ENCODE measurements at regions not wholly inside any gene's neighbourhood (a gene's known extent, or its start where the extent isn't known, plus 50 kb on each side); places are given as distances from the start of the nearest gene placed in this dataset.

DNA sequence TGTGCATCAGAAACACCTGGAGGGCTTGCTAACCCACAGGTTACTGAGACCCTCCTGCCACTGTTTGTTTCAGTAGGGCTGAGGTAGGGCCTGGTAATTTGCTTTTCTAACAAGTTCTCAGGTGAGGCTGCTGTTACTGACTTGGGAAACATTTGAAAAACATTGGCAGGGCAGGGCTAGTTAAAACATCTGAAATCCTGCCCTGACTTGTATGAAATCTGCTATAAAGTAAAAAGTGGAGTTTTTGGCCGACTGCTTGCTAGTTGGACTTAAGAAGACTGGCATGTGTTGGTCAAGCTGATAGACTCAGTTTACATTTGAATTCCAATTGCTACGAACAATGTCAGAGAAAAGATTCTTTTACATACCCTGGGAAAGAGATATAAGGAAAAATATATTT, 111.6 kb upstream of the DLX2 start:
- no peak for DNase-seq
- Histone ChIP-seq H3K4me1 (no peaks in the 10 kb centered on the region), H3K36me3 (no peaks in the 10 kb centered on the region), H3K4me3 (ENCODE audit: low read depth, low read length) (no peak overlapping the region), H3K27me3 (no peaks in the 10 kb centered on the region), H3K9me3 (no peaks in the 10 kb centered on the region)
- no peak for TF ChIP-seq CTCF (IDR thresholded peaks at IDR 0.05; ENCODE audit: low read depth, low read length)

GRCh38 chr2:172215172-172215935, 112.7 kb upstream of the DLX2 start:
- H3K9me3 ChIP-seq, result no peaks in the 10 kb centered on the region
- no peaks in the 10 kb centered on the region for H3K36me3 ChIP-seq
- no peaks in the 10 kb centered on the region for H3K4me1 ChIP-seq
- DNase-seq, result no peak
- no peaks in the 10 kb centered on the region for H3K27me3 ChIP-seq
- no peak overlapping the region for H3K4me3 ChIP-seq (ENCODE audit: low read depth, low read length)
- TF ChIP-seq CTCF (IDR thresholded peaks at IDR 0.05; ENCODE audit: low read depth, low read length), result no peak

DNA sequence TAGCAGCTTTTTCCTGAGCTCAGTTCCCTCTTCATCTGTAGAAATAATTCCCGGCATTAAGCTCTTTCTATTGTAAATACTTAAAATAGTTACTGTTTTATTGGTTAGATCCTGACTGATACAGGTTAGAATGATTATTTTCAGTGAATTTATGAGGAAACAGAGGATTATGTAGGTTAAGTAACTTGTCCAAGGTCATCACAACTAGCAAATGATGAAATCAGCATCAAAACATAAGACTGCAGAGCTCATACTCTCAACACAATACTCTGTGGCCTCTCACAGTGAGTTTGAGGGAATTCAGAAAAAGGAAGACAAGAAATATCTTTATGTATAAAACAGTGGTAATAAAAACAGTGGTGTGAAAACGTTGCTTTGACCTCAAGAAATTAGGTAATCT, 113.2 kb upstream of the DLX2 start:
- no peaks in the 10 kb centered on the region for H3K9me3 ChIP-seq
- no peaks in the 10 kb centered on the region for H3K36me3 ChIP-seq
- H3K4me1 ChIP-seq, result no peaks in the 10 kb centered on the region
- DNase-seq, result no peak
- TF ChIP-seq CTCF (IDR thresholded peaks at IDR 0.05; ENCODE audit: low read depth, low read length), result no peak
- no peak overlapping the region for H3K4me3 ChIP-seq (ENCODE audit: low read depth, low read length)
- no peaks in the 10 kb centered on the region for H3K27me3 ChIP-seq

DNA sequence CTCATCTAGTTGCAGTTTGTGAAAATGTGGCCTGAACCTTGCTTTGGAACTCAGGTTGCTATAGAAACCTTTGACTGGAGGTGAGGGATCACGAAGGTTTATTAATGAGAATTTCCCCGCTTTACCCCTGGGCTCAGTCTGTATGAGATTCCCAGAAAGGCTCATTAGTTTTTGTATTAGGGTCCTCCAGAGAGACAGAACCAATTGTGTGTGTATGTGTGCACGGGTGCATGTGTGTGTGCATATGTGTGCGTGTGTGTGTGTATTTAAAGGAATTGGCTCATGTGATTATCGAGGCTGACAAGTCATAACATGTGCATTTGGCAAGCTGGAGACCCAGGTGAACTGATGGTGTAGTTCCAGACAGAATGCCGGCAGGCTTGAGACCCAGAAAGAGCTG, 113.8 kb upstream of the DLX2 start:
- no peaks in the 10 kb centered on the region for H3K27me3 ChIP-seq
- no peak for TF ChIP-seq CTCF (IDR thresholded peaks at IDR 0.05; ENCODE audit: low read depth, low read length)
- DNase-seq, result no peak

DNA sequence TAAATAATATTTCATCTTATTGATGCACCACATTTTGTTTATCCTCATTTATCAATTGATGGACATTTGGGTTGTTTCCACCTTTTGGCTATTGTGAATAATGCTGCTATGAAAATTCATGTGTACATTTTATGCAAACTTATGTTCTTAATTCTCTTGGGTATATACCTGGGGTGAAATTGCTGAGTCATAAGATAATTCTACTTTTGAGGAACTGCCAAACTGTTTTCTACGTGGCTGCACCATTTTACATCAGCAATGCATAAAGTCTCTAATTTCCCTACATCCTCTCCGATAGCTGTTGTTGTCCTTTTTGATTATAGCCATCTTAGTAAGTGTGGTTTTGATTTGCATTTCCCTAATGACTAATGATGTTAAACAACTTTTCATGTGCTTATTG, 116.5 kb upstream of the DLX2 start:
- no peak for TF ChIP-seq CTCF (IDR thresholded peaks at IDR 0.05; ENCODE audit: low read depth, low read length)

More for the DNA sequence above, 113.8 kb upstream of the DLX2 start:
- Histone ChIP-seq H3K36me3 (no peaks in the 10 kb centered on the region), H3K4me1 (no peaks in the 10 kb centered on the region), H3K9me3 (no peaks in the 10 kb centered on the region), H3K4me3 (ENCODE audit: low read depth, low read length) (no peak overlapping the region)

DNA sequence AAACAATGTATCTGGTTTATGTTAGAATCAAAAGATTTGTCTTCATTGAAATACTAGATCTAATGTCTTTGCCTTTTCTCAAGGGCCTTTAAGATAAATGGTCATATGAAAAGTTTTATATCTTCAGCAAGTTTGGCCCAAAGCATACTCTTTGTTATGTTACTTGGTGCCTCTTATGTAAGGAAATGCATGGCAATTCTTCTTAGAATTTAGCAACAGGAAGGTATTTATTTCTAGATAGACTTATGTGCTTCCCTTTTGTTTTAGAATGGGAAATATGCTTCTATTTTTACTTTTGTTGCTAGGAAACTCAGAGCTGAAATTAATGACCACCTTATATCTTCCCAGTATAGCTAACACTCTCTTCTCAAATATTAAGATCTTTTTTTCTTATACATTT, 117.4 kb upstream of the DLX2 start:
- no peaks in the 10 kb centered on the region for H3K36me3 ChIP-seq
- H3K4me1 ChIP-seq, result no peaks in the 10 kb centered on the region
- H3K9me3 ChIP-seq, result no peaks in the 10 kb centered on the region
- no peaks in the 10 kb centered on the region for H3K27me3 ChIP-seq
- no peak for TF ChIP-seq CTCF (IDR thresholded peaks at IDR 0.05; ENCODE audit: low read depth, low read length)
- no peak overlapping the region for H3K4me3 ChIP-seq (ENCODE audit: low read depth, low read length)
- no peak for DNase-seq

More for the DNA sequence above, 116.5 kb upstream of the DLX2 start:
- no peaks in the 10 kb centered on the region for H3K9me3 ChIP-seq
- H3K27me3 ChIP-seq, result no peaks in the 10 kb centered on the region
- no peaks in the 10 kb centered on the region for H3K4me1 ChIP-seq
- no peak overlapping the region for H3K4me3 ChIP-seq (ENCODE audit: low read depth, low read length)
- DNase-seq, result no peak
- no peaks in the 10 kb centered on the region for H3K36me3 ChIP-seq

Data from BE2C (cell line).